Liver (tissue), 8 donors: ENCODE measurements at regions not wholly inside any gene's neighbourhood (a gene's known extent, or its start where the extent isn't known, plus 50 kb on each side); places are given as distances from the start of the nearest gene placed in this dataset.

Experiments
- DNase-seq: peaks from one replicate; pipeline ENCODE4 v3.0.0-alpha.2; 2017; ENCODE audit warnings: low spot score
- H3K27ac ChIP-seq, 2 donors: one replicate each; pipeline ENCODE4 v1.7.0; 2013; ENCODE audit warnings: inconsistent platforms in 2 of 2, low read length in 2 of 2, control low read depth in 1 of 2, low read depth in 1 of 2, mild to moderate bottlenecking in 1 of 2
- H3K27me3 ChIP-seq, 4 donors: one replicate each; pipeline versions ENCODE4 v1.6.1 to v1.7.0; 2013; ENCODE audit warnings: low read length in 3 of 4, inconsistent platforms in 1 of 4, mild to moderate bottlenecking in 1 of 4, moderate library complexity in 1 of 4; ENCODE audit not compliant: control insufficient read depth in 4 of 4, insufficient read depth in 4 of 4
- H3K36me3 ChIP-seq, 4 donors: one replicate each; pipeline versions ENCODE4 v1.6.1 to v1.7.0; 2013; ENCODE audit warnings: low read length in 3 of 4, mild to moderate bottlenecking in 3 of 4, low read depth in 1 of 4, moderate library complexity in 1 of 4; ENCODE audit not compliant: control insufficient read depth in 4 of 4, insufficient read depth in 3 of 4
- H3K4me1 ChIP-seq, 4 donors: one replicate each; pipeline versions ENCODE4 v1.6.1 to v1.7.0; 2013; ENCODE audit warnings: low read length in 3 of 4, mild to moderate bottlenecking in 3 of 4, moderate library complexity in 1 of 4; ENCODE audit not compliant: control insufficient read depth in 4 of 4, insufficient read depth in 4 of 4
- H3K4me3 ChIP-seq, 3 donors: one replicate each; pipeline versions ENCODE4 v1.6.1 to v1.7.0; 2013; ENCODE audit warnings: low read length in 3 of 3, control low read depth in 1 of 3, low read depth in 1 of 3, mild to moderate bottlenecking in 1 of 3
- H3K9ac ChIP-seq, 2 donors: one replicate each; pipeline ENCODE4 v1.7.0; 2013; ENCODE audit warnings: low read length in 2 of 2, mild to moderate bottlenecking in 2 of 2, moderate library complexity in 2 of 2, control low read depth in 1 of 2, low read depth in 1 of 2
- H3K9me3 ChIP-seq, 4 donors: one replicate each; pipeline versions ENCODE4 v1.6.1 to v1.7.0; 2013; ENCODE audit warnings: low read length in 3 of 4; ENCODE audit not compliant: control insufficient read depth in 4 of 4
- EGR1 ChIP-seq, 2 donors: IDR thresholded peaks; 2 replicates each; pipeline ENCODE4 v1.6.1; 2016 to 2018; ENCODE audit warnings: antibody characterized with exemption in 2 of 2, low read depth in 2 of 2
- FOXA1 ChIP-seq: IDR thresholded peaks from 2 replicates; pipeline ENCODE4 v1.6.1; 2016; ENCODE audit warnings: antibody characterized with exemption
- GABPA ChIP-seq, 2 donors: IDR thresholded peaks in 1 of 2; conservative IDR thresholded peaks in 1 of 2; 2 replicates each; pipeline ENCODE4 v1.6.1; 2016; ENCODE audit warnings: antibody characterized with exemption in 2 of 2, mild to moderate bottlenecking in 1 of 2, moderate library complexity in 1 of 2
- HNF4G ChIP-seq: IDR thresholded peaks from 2 replicates; pipeline ENCODE4 v1.6.1; 2016; ENCODE audit warnings: antibody characterized with exemption
- JUND ChIP-seq, 2 donors: IDR thresholded peaks; 2 replicates each; pipeline ENCODE4 v1.6.1; 2016; ENCODE audit warnings: antibody characterized with exemption in 2 of 2
- RAD21 ChIP-seq, 2 donors: IDR thresholded peaks; 2 replicates each; pipeline ENCODE4 v1.6.1; 2016; ENCODE audit warnings: antibody characterized with exemption in 2 of 2, mild to moderate bottlenecking in 2 of 2
- REST ChIP-seq: IDR thresholded peaks from 2 replicates; pipeline ENCODE4 v1.6.1; 2016; ENCODE audit warnings: antibody characterized with exemption, mild to moderate bottlenecking
- SP1 ChIP-seq: IDR thresholded peaks from 2 replicates; pipeline ENCODE4 v1.6.1; 2018; ENCODE audit warnings: antibody characterized with exemption, mild to moderate bottlenecking
- YY1 ChIP-seq: IDR thresholded peaks from 2 replicates; pipeline ENCODE4 v1.6.1; 2016; ENCODE audit warnings: antibody characterized with exemption, mild to moderate bottlenecking
- ZBTB33 ChIP-seq: IDR thresholded peaks from 2 replicates; pipeline ENCODE4 v1.6.1; 2016; ENCODE audit warnings: antibody characterized with exemption
- WGBS: extraction: QIAGEN DNeasy Blood & Tissue Kit; methylation state at CpG from one replicate; pipeline ENCODE4 v1.1.7; 2013; 5-methylcytosine and 5-hydroxymethylcytosine counted together
- TF ChIP-seq, protein P1 (sequence below): fragments of 150-350 bp; IDR thresholded peaks from 2 replicates; pipeline ENCODE4 v1.5.1; 2017; ENCODE audit warnings: improper control_type of control experiment, low read depth, low read length; ENCODE audit not compliant: missing input control
- TF ChIP-seq, protein P2 (sequence below): IDR thresholded peaks from 2 replicates; pipeline ENCODE4 v1.6.1; 2016; ENCODE audit warnings: antibody characterized with exemption
- donor health status: healthy.
- donor health status: healthy.
- donor health status: healthy.
- donor health status: healthy.
- donor health status: healthy.

GRCh38 chr6:147769496-147770087 is 261.1 kb downstream of the SAMD5 start:
- no peaks in the 10 kb centered on the region for H3K36me3 ChIP-seq
- no peak overlapping the region for H3K4me3 ChIP-seq
- H3K9ac ChIP-seq: no peak overlapping the region
- TF ChIP-seq REST (no peak), YY1 (no peak), RAD21 (IDR thresholded peaks at IDR 0.05) (no peak), GABPA (IDR thresholded peaks at IDR 0.05 in 1 of 2, conservative IDR thresholded peaks at IDR 0.05 in 1 of 2) (no peak), SP1 (no peak), EGR1 (IDR thresholded peaks at IDR 0.05; ENCODE audit: low read depth in 2 of 2) (no peak)
- TF ChIP-seq, protein P1, sequence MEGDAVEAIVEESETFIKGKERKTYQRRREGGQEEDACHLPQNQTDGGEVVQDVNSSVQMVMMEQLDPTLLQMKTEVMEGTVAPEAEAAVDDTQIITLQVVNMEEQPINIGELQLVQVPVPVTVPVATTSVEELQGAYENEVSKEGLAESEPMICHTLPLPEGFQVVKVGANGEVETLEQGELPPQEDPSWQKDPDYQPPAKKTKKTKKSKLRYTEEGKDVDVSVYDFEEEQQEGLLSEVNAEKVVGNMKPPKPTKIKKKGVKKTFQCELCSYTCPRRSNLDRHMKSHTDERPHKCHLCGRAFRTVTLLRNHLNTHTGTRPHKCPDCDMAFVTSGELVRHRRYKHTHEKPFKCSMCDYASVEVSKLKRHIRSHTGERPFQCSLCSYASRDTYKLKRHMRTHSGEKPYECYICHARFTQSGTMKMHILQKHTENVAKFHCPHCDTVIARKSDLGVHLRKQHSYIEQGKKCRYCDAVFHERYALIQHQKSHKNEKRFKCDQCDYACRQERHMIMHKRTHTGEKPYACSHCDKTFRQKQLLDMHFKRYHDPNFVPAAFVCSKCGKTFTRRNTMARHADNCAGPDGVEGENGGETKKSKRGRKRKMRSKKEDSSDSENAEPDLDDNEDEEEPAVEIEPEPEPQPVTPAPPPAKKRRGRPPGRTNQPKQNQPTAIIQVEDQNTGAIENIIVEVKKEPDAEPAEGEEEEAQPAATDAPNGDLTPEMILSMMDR: no peak
- TF ChIP-seq, protein P2, sequence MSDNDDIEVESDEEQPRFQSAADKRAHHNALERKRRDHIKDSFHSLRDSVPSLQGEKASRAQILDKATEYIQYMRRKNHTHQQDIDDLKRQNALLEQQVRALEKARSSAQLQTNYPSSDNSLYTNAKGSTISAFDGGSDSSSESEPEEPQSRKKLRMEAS: no peak
- H3K27me3 ChIP-seq: no peaks in the 10 kb centered on the region
- DNase-seq: no peak
- no peaks in the 10 kb centered on the region for H3K9me3 ChIP-seq
- H3K27ac ChIP-seq: no peak overlapping the region
- WGBS: 63% methylated on average over 4 of the region's 4 CpGs
- peaks cover 0 to 5% (median 2%) of the 10 kb centered on the region in 4 donors for H3K4me1 ChIP-seq

DNA sequence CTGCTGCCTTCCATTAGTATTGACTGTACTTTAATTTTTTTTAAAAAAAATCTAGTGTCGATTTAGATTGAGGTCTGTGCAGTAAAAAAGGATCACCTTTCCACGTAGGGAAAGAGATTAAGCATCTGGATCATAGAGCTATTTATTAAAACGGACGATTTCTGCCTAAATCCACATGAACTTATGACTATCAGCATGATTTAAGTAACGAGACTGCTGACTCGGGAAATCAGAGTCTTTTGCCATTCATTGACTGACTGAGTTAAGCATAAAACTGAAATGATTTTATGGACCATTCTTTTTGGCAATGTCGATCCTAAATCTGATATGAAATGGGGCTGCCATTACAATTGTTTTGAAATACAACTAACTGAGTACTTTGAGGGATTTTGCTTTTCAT is 261.7 kb downstream of the SAMD5 start:
- Histone ChIP-seq H3K9ac (no peak overlapping the region), H3K27me3 (no peaks in the 10 kb centered on the region), H3K9me3 (no peaks in the 10 kb centered on the region), H3K4me3 (no peak overlapping the region), H3K27ac (no peak overlapping the region), H3K4me1 (peaks cover 0 to 5% (median 2%) of the 10 kb centered on the region in 4 donors), H3K36me3 (no peaks in the 10 kb centered on the region)
- DNase-seq: no peak
- TF ChIP-seq FOXA1: no peak
- 87% methylated on average over 7 of the region's 7 CpGs for WGBS

DNA sequence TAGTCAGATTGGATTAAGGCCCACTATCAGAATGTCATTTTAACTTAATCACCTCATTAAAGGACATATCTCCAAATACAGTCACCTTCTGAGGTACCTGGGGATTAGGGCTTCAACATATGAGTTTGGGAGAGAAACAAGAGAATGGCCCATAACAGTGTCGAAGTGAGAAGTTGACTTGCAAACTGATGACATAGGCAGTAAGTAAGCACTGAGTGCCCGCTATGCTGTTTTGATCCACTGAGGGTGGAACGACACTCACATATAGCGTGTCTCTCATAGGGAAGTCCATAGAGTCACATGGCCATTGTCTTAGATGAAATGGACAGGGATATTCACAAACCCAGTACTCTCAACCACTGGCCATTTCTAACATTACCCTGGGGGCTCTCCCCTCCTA is 264.2 kb downstream of the SAMD5 start:
- Histone ChIP-seq H3K36me3 (no peaks in the 10 kb centered on the region), H3K4me1 (peaks cover 0 to 5% (median 2%) of the 10 kb centered on the region in 4 donors), H3K9me3 (no peaks in the 10 kb centered on the region), H3K4me3 (no peak overlapping the region), H3K27me3 (no peaks in the 10 kb centered on the region), H3K9ac (no peak overlapping the region), H3K27ac (no peak overlapping the region)
- no peak for DNase-seq
- 94% methylated on average over 4 of the region's 4 CpGs for WGBS
- TF ChIP-seq HNF4G (no peak), FOXA1 (no peak), ZBTB33 (no peak), JUND (IDR thresholded peaks at IDR 0.05) (no peak), YY1 (no peak), SP1 (no peak), REST (no peak)
- TF ChIP-seq, protein P1: no peak
